ENCODE measurements at regions not wholly inside any gene's neighbourhood (a gene's known extent, or its start where the extent isn't known, plus 50 kb on each side); places are given as distances from the start of the nearest gene placed in this dataset.

DNA sequence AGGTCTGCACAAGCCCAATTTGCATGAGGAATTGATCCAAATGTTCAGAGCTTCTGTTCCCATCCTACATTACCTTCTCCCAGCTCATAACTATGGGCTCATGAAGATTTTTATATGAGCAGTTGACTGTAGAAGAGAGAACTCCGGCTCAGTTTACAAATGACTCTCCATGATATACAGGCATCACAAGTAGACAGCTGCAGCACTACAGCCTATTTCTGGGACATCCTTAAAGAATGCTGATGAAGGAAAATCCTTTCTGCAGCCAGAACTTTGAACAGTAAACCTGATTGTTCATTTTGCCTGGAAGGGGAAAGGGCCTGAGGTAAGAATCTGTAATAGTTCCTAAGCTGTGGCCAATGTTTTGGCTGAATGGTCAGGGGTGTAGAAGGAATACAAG is 174.1 kb upstream of the CXCL13 start:
- Histone ChIP-seq H3K9ac (ENCODE audit: insufficient read depth in 1 of 2, low read length in 2 of 2) (no peak overlapping the region), H3K27me3 (ENCODE audit: control insufficient read depth in 3 of 3, insufficient read depth in 3 of 3, low read length in 2 of 3) (no peaks in the 10 kb centered on the region), H3K9me3 (ENCODE audit: control insufficient read depth in 4 of 4, insufficient read depth in 3 of 4, low read length in 3 of 4) (no peaks in the 10 kb centered on the region), H3K4me1 (ENCODE audit: control insufficient read depth in 5 of 5, insufficient read depth in 5 of 5, low read length in 5 of 5) (peaks cover 0 to 16% (median 10%) of the 10 kb centered on the region in 5 donors), H3K27ac (ENCODE audit: low read depth in 1 of 2, low read length in 1 of 2) (no peak overlapping the region), H3K36me3 (ENCODE audit: control insufficient read depth in 4 of 4, insufficient read depth in 4 of 4, low read length in 4 of 4) (no peaks in the 10 kb centered on the region), H3K4me3 (no peak overlapping the region)
- DNase-seq = no peak
- no peak for ATAC-seq (ENCODE audit: insufficient read depth, low FRiP score)
- TF ChIP-seq, protein P1, sequence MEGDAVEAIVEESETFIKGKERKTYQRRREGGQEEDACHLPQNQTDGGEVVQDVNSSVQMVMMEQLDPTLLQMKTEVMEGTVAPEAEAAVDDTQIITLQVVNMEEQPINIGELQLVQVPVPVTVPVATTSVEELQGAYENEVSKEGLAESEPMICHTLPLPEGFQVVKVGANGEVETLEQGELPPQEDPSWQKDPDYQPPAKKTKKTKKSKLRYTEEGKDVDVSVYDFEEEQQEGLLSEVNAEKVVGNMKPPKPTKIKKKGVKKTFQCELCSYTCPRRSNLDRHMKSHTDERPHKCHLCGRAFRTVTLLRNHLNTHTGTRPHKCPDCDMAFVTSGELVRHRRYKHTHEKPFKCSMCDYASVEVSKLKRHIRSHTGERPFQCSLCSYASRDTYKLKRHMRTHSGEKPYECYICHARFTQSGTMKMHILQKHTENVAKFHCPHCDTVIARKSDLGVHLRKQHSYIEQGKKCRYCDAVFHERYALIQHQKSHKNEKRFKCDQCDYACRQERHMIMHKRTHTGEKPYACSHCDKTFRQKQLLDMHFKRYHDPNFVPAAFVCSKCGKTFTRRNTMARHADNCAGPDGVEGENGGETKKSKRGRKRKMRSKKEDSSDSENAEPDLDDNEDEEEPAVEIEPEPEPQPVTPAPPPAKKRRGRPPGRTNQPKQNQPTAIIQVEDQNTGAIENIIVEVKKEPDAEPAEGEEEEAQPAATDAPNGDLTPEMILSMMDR (IDR thresholded peaks at IDR 0.05; ENCODE audit: control extremely low read depth, extremely low read depth) = no peak
- WGBS, 2 donors = 95 to 97% methylated on average over 1 of the region's 1 CpG

DNA sequence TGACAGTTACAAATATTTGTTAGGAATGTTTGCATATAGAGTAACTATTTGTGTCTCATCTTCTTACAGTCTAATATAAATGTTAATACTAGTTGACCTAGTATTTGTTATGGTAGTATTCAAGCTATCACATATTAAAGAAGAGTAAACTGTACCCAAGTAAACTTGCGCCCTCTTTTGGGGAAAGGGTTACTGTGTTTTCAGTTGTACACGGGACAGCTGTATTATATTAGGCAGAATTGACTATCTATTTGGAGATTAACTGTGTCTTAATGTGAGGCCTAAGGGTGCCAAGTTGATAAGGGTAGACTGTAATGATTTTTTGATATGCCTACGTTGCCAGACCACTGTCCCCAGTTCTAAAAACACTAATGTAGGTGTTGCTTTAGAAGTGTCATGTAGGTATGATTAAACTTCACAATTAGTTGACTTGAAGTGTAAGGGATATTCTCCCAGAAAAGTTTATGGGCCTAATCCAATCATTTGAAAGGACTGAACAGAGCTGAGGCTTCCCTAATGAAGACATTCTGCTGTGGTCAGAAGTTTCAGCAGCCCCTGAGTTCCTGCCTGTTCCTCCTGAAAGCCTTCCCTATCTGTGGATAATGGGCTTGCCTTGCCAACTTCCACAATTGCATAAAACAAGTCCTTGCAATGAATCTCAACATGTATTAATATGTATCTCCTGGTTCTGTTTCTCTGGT is 172.8 kb upstream of the CXCL13 start:
- ATAC-seq (ENCODE audit: insufficient read depth, low FRiP score) (no peak), DNase-seq (peak in 2 of 3 donors; percentile 57 to 67)
- WGBS, 2 donors = 67 to 69% methylated on average over 3 of the region's 3 CpGs
- peaks cover 0 to 19% (median 10%) of the 10 kb centered on the region in 5 donors for H3K4me1 ChIP-seq (ENCODE audit: control insufficient read depth in 5 of 5, insufficient read depth in 5 of 5, low read length in 5 of 5)
- H3K4me3 ChIP-seq = no peak overlapping the region
- no peak overlapping the region for H3K27ac ChIP-seq (ENCODE audit: low read depth in 1 of 2, low read length in 1 of 2)
- H3K27me3 ChIP-seq (ENCODE audit: control insufficient read depth in 3 of 3, insufficient read depth in 3 of 3, low read length in 2 of 3) = no peaks in the 10 kb centered on the region
- H3K36me3 ChIP-seq (ENCODE audit: control insufficient read depth in 4 of 4, insufficient read depth in 4 of 4, low read length in 4 of 4) = no peaks in the 10 kb centered on the region
- H3K9ac ChIP-seq (ENCODE audit: insufficient read depth in 1 of 2, low read length in 2 of 2) = no peak overlapping the region
- TF ChIP-seq, protein P1 (IDR thresholded peaks at IDR 0.05; ENCODE audit: control extremely low read depth, extremely low read depth) = no peak
- no peaks in the 10 kb centered on the region for H3K9me3 ChIP-seq (ENCODE audit: control insufficient read depth in 4 of 4, insufficient read depth in 3 of 4, low read length in 3 of 4)

DNA sequence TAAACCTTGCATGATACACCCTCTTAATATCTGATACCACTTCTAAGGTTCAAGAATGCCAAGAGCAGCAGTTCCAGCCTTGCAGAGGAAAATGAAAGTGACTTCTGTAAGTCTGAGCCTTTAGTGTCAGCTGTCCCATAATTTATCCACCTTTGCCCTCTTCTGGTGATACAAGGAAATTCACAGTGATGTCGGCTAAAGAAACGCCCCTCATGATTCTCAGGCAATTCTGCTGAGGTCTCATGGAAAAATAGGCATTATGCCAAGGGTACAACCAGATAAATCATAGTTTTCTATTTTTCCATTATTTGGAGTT is 172.2 kb upstream of the CXCL13 start:
- Histone ChIP-seq H3K4me1 (ENCODE audit: control insufficient read depth in 5 of 5, insufficient read depth in 5 of 5, low read length in 5 of 5) (peaks cover 0 to 19% (median 10%) of the 10 kb centered on the region in 5 donors), H3K9ac (ENCODE audit: insufficient read depth in 1 of 2, low read length in 2 of 2) (no peak overlapping the region), H3K27me3 (ENCODE audit: control insufficient read depth in 3 of 3, insufficient read depth in 3 of 3, low read length in 2 of 3) (no peaks in the 10 kb centered on the region), H3K27ac (ENCODE audit: low read depth in 1 of 2, low read length in 1 of 2) (no peak overlapping the region), H3K9me3 (ENCODE audit: control insufficient read depth in 4 of 4, insufficient read depth in 3 of 4, low read length in 3 of 4) (no peaks in the 10 kb centered on the region), H3K4me3 (no peak overlapping the region), H3K36me3 (ENCODE audit: control insufficient read depth in 4 of 4, insufficient read depth in 4 of 4, low read length in 4 of 4) (no peaks in the 10 kb centered on the region)
- 2% methylated on average over 2 of the region's 2 CpGs for WGBS, 2 donors
- ATAC-seq (ENCODE audit: insufficient read depth, low FRiP score) = peak; percentile 46
- peak in 2 of 3 donors; percentile 60 to 79 for DNase-seq
- TF ChIP-seq, protein P1 (IDR thresholded peaks at IDR 0.05; ENCODE audit: control extremely low read depth, extremely low read depth) = peak; percentile 44
